SHP77 (cell line): ENCODE measurements at regions not wholly inside any gene's neighbourhood (a gene's known extent, or its start where the extent isn't known, plus 50 kb on each side); places are given as distances from the start of the nearest gene placed in this dataset.

Experiments used
- DNase-seq, 2 experiments: peaks; one replicate each; lab custom pipeline; 2025; lab: John Stamatoyannopoulos, UW

DNA sequence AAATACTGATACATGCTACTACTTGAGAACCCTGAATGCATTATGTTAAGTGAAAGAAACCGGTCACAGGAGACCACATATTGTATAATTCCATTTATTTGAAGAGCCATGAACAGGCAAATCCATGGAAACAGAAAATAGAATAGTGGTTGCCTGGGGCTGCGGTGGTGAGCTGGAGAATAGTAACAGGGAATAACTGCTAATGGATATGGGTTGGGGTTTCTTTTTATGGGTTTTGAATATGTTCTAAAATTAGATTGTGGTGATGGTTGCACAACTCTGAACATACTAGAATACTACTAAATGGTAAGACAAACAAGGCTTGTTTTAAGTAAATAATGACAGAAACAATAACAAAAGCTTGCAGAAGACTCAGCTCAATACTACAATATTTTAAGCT is 293.0 kb downstream of the BTG1 start:
- no peak for DNase-seq

DNA sequence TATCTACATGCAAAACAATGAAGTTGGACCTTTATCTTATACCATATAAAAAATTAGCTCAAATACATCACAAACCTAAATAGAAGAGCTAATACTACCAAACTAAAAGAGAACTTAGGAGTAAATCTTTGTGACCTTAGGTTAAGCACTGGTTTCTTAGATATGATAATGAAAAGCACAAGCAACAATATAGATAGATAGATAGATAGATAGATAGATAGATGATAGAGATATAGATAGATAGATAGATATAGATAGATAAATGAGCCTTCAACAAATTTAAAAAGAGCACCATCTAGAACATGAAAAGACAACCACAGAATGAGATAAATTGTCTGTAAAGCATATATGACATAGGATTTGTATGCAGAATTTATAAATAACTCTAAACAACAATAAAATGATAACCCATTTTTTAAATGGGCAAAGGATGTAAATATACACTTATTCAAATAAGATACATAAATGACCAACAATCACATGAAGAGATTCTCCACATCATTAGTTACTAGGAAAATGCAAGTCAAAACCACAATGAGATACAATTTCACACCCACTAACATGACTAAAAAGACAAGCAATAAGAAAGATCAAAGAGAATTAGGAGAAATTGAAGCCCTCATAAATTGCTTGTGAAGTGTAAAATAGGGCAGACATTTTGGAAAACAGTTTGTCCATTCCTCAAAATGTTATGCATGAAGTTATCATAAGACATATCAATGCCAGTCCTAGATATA is 293.7 kb downstream of the BTG1 start:
- no peak for DNase-seq

GRCh38 chr12:91846466-91847055 is 299.1 kb downstream of the BTG1 start:
- no peak for DNase-seq

DNA sequence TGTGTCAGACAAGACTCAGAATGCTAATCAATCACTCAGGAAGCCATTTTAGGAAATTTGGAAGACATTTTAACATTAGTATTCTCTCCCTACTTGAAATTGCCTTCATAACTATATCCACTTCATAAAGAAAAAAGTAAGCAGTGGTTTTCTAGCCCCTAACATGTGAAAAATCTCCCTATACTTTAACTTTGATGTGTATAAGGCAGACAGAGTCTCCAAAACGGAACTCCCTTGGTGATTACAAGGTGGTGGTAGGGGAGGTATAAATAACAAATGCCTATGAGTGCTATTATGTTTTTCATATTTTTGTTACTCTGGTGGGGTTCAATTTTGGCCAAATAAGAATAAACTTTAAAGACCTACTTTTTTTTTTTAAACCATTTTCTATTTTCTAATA is 300.3 kb downstream of the BTG1 start:
- no peak for DNase-seq

GRCh38 chr12:91841822-91842221 is 303.8 kb downstream of the BTG1 start:
- no peak for DNase-seq

DNA sequence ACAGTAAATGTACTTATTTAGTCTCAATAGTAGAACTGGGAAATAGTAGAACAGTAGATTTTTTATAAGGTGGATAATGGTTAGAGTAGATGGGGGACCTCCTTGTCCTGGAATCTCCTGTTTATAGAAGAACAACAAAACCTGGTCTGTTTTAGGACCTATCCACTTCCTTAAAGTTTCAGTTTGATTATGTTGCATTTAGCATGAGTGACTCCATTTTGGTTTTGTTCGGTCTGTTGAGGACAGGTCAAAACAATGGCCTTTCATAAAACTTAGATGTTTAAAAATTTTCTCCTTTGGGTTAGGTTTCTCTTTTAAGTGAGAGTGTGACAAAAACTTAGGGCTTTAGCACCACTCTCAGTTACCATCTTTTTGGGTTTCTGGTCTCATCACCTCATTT is 308.9 kb downstream of the BTG1 start:
- no peak for DNase-seq

DNA sequence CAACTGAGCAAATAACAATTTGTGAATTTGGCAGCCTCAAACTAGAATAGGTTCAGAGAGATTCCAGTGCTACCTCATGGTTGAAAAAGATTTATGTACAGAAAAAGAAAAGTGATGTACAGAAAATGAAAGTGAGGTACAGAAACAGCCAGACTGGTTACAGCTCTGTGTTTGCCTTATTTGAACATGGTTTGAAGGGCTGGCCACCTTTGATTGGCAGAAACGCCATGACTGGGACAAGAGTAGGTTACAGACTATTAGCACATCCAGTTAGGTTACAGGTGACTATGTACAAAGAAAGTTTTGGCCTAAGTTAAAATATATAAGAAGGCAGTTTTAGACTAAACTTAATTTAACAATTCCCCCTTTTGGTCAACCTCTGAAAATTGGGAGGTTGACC is 309.4 kb downstream of the BTG1 start:
- no peak for DNase-seq

DNA sequence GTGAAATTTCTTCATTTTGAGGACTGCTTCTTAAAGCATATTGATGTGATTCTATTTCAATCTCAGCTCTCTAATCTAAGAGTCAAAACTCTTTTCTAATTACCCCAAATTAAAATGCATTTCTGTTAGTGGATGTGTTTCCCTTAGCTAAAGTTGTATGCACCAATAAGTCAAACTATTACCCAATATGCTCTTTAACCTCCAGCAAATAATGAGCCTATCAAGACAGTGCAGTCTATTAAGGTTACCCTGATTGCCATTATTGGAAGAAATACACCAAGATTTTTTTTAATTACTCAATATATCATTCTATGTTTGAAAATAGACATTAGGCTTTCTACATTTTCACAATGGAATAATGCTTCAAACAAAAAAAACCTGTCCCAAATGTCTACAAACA is 310.0 kb downstream of the BTG1 start:
- DNase-seq, result no peak

GRCh38 chr12:91833780-91834359 is 311.8 kb downstream of the BTG1 start:
- DNase-seq, result no peak

DNA sequence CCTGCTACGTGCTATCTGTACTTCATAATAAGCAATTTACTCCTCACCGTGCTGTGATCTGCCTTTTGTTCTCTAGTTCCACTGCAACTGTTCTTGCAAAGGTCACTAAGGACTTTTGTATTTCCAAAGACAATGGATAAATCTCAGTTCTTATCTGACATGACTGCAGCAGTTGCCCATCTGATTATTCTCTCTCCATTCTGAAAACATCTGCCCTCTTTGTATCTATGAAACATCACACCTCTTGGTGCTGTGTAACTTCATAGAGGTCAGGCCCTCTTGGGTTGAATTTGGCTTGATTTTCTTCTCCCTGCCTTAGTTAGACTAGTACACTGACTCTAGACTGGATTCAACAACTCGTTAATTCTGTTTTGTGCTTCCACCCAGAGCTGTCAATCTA is 319.6 kb downstream of the BTG1 start:
- no peak for DNase-seq

GRCh38 chr12:91824991-91825390 is 320.7 kb downstream of the BTG1 start:
- DNase-seq, result no peak

- DNase-seq, result no peak
Measured at GRCh38 chr12:91819132-91819447, 326.6 kb downstream of the BTG1 start.

- no peak for DNase-seq
Measured at GRCh38 chr12:91818227-91819131, 327.2 kb downstream of the BTG1 start.

DNA sequence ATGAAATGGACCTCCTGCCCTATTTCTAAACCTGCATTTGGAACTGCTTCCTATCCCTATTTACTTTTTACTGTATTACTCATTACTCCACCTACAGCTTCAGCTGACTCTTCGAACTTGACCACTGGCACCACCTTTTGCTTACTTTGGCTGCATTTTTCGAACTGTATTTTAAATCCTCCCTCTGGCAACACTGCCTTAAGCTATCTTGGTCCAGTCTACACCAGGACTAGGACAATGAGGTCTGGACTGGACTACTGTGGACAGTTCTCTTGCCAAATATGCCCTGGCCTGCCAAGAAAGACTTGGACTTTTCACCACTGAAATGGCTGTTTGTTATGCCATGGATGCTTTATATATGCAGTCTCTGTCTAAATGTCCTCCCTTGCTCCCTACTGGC is 328.1 kb downstream of the BTG1 start:
- no peak for DNase-seq

DNA sequence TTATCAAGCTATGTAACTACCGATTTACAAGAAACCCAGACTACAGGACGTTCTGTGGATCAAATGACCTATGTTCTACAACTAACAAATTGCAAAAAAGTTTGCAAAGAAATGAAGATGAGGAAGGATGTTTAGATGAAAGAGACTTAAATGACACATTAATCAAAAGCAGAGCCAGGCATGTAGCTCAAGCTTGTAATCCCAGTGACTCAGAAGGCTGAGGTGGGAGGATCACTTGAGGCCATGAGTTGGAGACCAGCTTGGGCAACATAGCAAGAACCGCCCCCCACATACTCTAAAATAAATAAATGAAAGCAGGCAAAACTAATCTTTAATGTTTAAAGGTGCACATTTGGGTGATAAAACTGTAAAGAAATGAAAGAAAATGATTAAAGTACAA is 331.9 kb downstream of the BTG1 start:
- no peak for DNase-seq

- DNase-seq, result peak; percentile 19 to 35
Measured at GRCh38 chr12:91811481-91812287, 334.0 kb downstream of the BTG1 start.

GRCh38 chr12:91810531-91811451 is 334.9 kb downstream of the BTG1 start:
- no peak for DNase-seq

- DNase-seq, result no peak
Measured at GRCh38 chr12:91810077-91810476, 335.6 kb downstream of the BTG1 start.

- no peak for DNase-seq
Measured at GRCh38 chr12:91805031-91805430, 340.6 kb downstream of the BTG1 start.

- no peak for DNase-seq
Measured at GRCh38 chr12:91804533-91804932, 341.1 kb downstream of the BTG1 start.

DNA sequence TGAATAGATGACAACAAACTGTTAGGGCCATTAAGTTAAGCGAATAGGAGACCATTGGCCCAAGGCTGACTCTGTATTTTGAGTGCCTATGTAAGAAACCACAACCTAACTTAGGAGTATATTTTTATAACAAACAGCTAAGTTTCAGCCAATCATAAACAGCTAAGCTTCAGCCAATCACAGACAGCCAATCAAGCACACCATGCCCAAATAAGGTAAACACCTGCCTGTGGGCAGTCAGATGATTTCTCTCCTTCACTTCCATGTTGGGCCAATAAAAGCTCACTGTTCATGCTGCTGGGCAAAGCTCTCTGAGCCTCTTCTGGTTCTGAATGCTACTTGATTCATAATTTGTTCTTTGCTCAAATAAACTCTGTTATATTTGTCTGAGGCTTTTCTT is 344.6 kb downstream of the BTG1 start:
- DNase-seq, result no peak
